Ammon's horn (tissue), 1 donor: ENCODE measurements at regions not wholly inside any gene's neighbourhood (a gene's known extent, or its start where the extent isn't known, plus 50 kb on each side); places are given as distances from the start of the nearest gene placed in this dataset.
"Not testable (repeated sequence)": the region's sequence is repeated elsewhere in the genome, so short reads cannot be mapped to it uniquely, and the experiment has no call there.

ENCODE experiments used
- DNase-seq: peaks from one replicate; pipeline ENCODE4 v3.0.0-alpha.2; 2016; ENCODE audit warnings: low spot score

- no peak for DNase-seq
These were observed 193.7 kb downstream of the OSTF1 start for GRCh38 chr9:75282047-75282446.

DNA sequence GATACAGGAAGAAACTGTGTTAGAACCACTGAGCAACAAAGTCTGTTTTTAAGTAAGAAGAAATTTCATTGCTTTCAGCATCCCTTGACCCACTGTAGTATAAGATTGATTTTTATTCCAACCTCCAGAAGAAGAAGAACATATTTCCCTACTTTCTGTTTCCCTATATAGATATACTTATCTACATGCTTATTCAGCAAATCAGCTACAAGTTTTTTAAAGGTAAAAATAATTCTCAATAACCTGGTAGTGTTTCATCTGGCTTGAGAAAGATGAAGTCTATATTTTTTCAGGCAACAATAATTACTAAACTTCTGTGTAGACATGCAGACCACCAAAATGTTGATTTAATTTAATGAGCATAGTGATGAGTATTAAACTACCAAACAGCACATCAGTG is 201.0 kb downstream of the OSTF1 start:
- no peak for DNase-seq

- no peak for DNase-seq
These were observed 211.0 kb downstream of the OSTF1 start for GRCh38 chr9:75299324-75299723.

DNA sequence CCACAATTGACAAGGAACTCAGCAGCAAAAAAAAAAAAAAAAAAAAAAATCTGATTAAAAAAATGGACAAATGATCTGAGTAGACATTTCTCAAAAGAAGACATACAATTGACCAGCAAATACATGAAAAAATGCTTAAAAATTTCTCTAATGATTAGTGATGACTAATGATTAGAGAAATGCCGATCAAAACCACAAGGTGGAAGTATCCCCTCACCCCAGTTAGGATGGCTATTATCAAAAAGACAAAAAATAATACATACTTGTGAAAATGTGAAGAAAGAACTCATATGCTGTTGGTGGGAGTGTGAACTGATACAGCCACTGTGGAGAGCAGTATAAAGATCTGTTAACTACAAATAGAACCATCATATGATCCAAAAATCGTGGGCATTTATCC is 245.3 kb downstream of the OSTF1 start:
- DNase-seq = no peak

DNA sequence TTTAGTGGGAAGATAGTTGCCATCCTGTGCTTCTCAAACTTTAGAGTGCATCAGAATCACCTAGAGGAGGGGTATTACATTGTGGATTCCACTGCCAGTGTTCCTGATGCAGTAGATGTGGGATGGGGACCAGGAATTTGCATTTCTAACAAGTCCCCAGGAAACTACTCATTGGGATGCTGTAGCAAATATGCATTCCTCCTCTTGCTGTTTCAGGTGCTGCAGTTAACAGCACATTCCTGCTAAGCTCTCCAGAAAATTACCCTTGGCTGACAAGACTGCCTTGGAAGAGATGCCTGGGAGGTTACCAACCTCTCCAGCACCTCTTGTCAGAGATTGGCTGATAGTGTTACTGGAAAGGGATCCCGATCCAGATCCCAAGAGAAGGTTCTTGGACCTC is 270.5 kb downstream of the OSTF1 start:
- no peak for DNase-seq

DNA sequence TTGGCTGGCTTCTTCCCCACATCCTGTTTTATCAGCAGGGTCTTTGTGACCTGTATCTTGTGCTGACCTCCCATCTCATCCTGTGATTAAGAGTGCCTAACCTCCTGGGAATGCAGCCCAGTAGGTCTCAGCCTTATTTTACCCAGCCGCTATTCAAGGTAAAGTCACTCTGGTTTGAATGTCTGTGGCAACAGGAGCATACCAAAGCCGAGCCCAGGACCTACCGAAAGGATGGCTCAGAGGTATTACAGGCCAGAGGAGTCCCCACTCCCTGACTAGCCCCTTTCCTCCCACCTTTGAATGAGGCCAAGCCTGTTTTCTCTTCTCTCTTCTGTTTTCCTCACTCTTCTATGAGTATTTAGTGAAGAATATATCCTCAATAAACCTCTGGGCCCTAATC is 271.3 kb downstream of the OSTF1 start:
- DNase-seq = no peak

DNA sequence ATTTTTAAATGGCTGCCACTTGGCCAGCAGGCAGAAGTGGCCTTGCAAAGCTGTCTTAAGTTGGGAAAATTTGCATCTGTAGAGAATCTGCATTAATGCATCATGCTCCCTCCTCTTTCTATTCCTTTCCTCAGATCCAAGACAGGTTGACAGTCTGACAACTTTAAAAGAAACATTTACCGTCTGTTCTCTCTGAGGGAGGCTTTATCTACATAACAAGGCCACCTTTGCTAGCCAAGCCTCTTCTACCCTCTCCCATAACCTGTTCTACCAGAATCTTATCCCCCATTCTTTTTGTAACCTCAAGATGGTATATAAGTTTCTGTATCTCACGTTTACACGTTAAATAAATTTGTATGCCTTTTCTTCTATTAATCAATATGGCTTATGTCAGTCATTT is 271.9 kb downstream of the OSTF1 start:
- DNase-seq = no peak

DNA sequence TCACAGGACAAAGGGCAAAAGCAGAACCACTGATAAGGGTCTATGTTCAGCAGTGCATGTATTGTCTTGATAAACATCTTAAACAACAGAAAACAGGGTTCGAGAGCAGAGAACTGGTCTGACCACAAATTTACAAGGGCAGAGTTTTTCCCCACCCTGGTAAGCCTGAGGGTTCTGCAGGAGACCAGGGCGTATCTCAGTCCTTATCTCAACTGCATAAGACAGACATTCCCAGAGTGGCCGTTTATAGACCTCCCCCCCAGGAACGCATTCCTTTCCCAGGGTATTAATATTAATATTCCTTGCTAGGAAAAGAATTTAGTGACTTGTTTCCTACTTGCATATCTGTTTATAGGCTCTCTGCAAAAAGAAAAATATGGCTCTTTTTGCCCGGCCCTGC is 274.1 kb downstream of the OSTF1 start:
- not testable (repeated sequence) for DNase-seq

GRCh38 chr9:75365196-75365595 is 276.9 kb downstream of the OSTF1 start:
- DNase-seq = no peak

- DNase-seq = no peak
These were observed 281.7 kb downstream of the OSTF1 start for GRCh38 chr9:75369989-75370388.

GRCh38 chr9:75372499-75373268 is 284.4 kb downstream of the OSTF1 start:
- no peak for DNase-seq

DNA sequence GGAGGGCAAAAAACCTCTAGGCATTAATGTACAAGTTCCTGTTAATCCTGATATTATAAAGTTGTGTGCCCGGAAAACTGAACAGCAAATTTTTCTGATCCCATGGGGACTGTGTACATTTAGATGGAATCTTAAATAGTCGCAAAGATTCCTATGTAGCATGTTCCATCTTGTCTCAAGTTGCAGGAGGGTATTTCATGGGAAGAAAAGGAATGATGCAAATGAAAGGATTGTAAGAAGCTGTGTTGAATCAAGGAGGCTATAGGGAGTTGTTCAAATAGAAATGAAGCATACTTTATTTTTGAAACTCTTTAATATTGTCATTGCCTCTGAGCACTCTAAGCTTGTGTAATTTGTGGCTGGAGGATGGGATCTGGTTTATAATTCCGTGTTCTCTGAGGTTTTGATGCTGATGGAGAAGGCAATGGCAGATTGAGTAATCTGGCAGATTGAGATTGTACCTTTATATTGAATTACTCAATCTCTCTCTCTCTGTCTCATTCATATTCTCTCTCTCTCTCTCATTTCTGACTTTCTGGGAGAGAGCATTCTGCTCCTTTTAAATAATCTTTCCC is 288.5 kb downstream of the OSTF1 start:
- DNase-seq = no peak

DNA sequence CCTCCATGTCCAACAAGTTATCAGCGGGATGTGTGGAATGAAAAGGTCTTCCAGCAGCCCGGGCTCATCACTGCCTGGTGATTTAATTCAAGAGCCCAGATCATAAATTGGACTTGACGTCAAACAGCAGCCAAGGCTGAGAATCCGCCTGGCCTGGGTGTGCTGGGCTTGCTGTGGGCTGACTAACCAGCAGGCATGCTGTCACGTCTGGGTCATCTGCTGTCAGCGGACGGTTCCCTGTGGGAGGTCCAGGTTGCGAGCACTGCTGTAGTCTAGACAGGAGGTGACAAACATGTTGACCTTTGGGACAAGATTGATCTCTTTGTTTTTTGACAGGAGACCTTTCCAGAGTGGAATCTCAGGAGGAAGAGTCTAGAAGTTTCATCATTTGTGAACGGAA is 289.7 kb downstream of the OSTF1 start:
- no peak for DNase-seq

- DNase-seq = no peak
These were observed 290.6 kb downstream of the OSTF1 start for GRCh38 chr9:75378926-75379325.

- DNase-seq = no peak
These were observed 293.8 kb downstream of the OSTF1 start for GRCh38 chr9:75382126-75382525.

DNA sequence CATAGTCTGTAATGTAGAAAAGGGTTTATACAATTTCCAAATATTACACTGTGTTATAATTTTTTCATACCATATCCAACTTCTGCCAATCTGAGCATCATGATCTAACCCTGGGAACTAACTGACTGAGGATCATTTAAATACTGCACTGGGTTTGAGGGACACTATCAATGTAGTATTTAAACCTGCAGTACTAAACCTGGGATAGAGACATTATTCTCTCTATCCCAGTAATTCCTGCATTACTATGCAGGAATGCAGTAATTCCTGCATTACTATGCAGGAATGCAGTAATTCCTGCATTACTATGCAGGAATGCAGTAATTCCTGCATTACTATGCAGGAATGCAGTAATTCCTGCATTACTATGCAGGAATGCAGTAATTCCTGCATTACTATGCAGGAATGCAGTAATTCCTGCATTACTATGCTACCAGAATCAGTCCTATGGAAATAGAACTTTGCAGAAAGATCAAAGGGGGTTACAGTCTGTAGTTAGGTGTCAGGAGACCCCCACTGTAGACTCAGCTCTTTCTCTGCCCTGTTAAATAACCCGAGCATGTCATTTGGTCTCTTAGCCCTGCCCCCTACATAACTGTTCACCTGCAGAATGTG is 295.2 kb downstream of the OSTF1 start:
- not testable (repeated sequence) for DNase-seq

DNA sequence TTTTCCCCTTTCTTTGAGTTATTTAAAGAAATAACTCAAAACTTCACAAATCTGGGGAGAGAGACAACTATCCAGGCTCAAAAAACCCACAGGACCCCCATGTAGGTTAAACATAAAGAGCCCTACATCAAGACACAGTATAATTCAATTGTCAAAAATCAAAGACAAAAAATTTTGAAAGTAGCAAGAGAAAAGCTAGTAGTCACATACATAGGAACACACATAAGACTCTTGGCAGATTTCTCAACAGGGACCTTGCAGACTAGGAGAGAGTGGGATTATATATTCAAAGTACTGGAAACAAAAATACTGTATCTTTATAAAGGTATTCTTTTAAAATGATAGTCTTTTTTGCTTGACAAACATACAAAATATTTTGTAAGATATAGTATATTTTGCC is 296.9 kb downstream of the OSTF1 start:
- no peak for DNase-seq

DNA sequence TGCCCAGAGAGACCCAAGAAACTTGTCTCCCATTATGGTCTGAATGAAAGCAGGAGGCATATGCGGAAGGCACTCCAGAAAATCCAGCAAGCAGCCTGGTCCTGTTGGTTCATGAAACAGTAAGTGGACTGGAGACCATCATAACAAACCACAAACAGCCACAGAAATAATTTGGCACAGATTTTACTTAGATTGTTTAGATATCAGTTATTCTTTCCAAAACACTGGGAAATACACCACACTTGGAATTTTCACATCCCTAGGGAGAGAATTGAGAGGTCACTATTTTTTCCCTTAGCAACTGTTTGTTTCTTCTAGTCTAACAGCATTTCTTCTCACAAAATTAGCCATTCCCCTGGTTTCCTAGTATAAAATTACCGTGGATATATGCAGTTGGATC is 300.8 kb downstream of the OSTF1 start:
- DNase-seq = no peak

GRCh38 chr9:75390951-75391350 is 302.6 kb downstream of the OSTF1 start:
- no peak for DNase-seq

- DNase-seq = no peak
These were observed 303.2 kb downstream of the OSTF1 start for GRCh38 chr9:75391497-75391896.

DNA sequence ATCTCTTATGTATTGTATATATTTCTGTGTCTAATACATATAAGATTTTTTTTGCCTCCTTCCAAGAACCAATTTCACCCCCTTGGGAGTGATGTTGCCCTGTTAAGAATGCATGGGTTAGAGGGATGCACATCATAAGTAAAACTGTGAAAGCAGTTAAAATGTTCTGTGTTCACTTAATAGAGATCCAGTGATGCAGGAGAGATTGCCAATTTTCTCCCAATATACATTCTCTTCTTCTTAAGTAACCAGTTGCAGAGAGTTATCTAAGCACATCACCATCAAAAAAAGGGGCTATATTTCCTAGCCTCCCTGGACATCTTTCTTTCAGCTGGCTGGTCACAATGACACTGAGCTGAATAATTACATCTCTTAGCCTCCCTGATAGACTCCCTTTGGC is 307.0 kb downstream of the OSTF1 start:
- DNase-seq = no peak

DNA sequence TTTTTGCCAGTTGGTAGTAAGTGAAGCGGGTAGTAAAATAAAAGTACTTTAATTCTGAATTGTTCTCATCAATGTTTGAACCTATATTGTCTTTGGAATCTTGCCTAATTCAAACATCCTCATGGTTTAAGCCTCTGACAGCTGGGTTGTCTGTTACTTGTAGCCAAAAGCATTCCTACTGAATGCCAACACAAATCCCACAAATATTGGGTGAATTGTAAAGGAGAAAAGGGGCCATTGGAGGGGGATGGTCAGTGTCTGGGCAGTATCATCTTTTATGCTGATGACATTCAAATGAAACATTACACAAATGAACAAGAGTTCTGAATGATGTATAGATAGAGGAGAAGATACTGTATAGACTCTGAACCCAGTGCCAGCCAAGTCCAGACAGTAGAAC is 309.5 kb downstream of the OSTF1 start:
- DNase-seq = no peak

DNA sequence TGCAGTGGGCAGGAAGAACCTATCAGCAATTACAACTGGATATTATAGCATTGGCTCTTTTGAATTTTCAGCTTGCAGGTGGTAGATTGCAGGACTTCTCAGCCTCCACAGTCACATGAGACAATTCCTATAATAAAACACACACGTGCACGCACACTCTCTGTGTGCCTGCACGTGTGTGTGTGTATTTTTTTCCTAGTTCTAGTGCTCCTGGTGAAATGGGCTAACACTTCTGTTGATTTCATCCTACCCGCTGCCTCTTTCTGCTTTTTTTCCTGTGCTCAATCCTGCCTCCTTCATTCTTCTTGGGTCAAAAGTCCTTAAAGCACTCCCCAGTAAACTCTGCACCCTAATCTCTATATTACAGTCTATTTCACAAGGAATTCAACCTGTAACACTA is 320.1 kb downstream of the OSTF1 start:
- no peak for DNase-seq

DNA sequence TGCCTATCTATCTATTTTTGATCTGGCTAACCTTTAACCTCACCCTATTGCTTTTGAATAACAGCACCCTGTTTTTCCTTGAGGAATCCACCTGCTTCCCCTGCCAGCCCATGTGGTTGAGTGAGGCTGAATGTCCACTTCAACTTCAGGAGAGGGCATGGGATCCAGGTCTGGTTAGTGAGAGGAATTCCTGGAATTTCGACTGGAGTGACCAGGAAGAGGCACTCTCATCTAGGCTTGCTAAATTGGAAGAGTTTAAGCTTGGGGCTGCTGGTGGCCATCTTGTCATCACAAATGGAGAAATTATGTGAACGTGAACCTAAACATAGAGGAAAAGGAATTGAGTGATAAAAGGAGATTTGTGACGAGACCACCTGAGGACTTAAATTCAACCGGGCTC is 322.1 kb downstream of the OSTF1 start:
- DNase-seq = no peak
